ENCODE measurements at regions not wholly inside any gene's neighbourhood (a gene's known extent, or its start where the extent isn't known, plus 50 kb on each side); places are given as distances from the start of the nearest gene placed in this dataset.

GRCh38 chr10:128245026-128245425 lies 118.8 kb upstream of the MKI67 start:
- no peak overlapping the region for H3K27ac Mint-ChIP-seq

GRCh38 chr10:128247576-128247975 lies 121.4 kb upstream of the MKI67 start:
- ATAC-seq (replicated peaks): no peak
- Mint-ChIP-seq H3K9me3 (no peaks in the 10 kb centered on the region), H3K27ac (no peak overlapping the region), H3K4me3 (no peak overlapping the region), H3K27me3 (no peaks in the 10 kb centered on the region), H3K4me1 (no peaks in the 10 kb centered on the region), H3K36me3 (ENCODE audit: low read depth) (no peaks in the 10 kb centered on the region)

More at GRCh38 chr10:128245026-128245425, 118.8 kb upstream of the MKI67 start:
- no peaks in the 10 kb centered on the region for H3K9me3 Mint-ChIP-seq
- ATAC-seq (replicated peaks): no peak
- no peaks in the 10 kb centered on the region for H3K36me3 Mint-ChIP-seq (ENCODE audit: low read depth)
- H3K27me3 Mint-ChIP-seq: no peaks in the 10 kb centered on the region
- no peak overlapping the region for H3K4me3 Mint-ChIP-seq
- no peaks in the 10 kb centered on the region for H3K4me1 Mint-ChIP-seq

- H3K9me3 Mint-ChIP-seq: no peaks in the 10 kb centered on the region
- no peaks in the 10 kb centered on the region for H3K36me3 Mint-ChIP-seq (ENCODE audit: low read depth)
- peak; percentile 43 for ATAC-seq (replicated peaks)
- no peak overlapping the region for H3K27ac Mint-ChIP-seq
- no peaks in the 10 kb centered on the region for H3K4me1 Mint-ChIP-seq
- H3K27me3 Mint-ChIP-seq: peaks cover 8% of the 10 kb centered on the region
- H3K4me3 Mint-ChIP-seq: no peak overlapping the region
Observed at GRCh38 chr10:128254476-128254875, 128.3 kb upstream of the MKI67 start.

- Mint-ChIP-seq H3K4me1 (no peaks in the 10 kb centered on the region), H3K27me3 (peaks cover 14% of the 10 kb centered on the region), H3K27ac (no peak overlapping the region), H3K36me3 (ENCODE audit: low read depth) (no peaks in the 10 kb centered on the region), H3K9me3 (no peaks in the 10 kb centered on the region), H3K4me3 (no peak overlapping the region)
- no peak for ATAC-seq (replicated peaks)
Observed at GRCh38 chr10:128257428-128257827, 131.2 kb upstream of the MKI67 start.

- Mint-ChIP-seq H3K9me3 (no peaks in the 10 kb centered on the region), H3K27ac (no peak overlapping the region), H3K27me3 (peaks cover 16% of the 10 kb centered on the region), H3K36me3 (ENCODE audit: low read depth) (no peaks in the 10 kb centered on the region), H3K4me1 (no peaks in the 10 kb centered on the region), H3K4me3 (no peak overlapping the region)
- ATAC-seq (replicated peaks): no peak
Observed at GRCh38 chr10:128258421-128258976, 132.3 kb upstream of the MKI67 start.

GRCh38 chr10:128263891-128264688 lies 137.9 kb upstream of the MKI67 start:
- no peak overlapping the region for H3K27ac Mint-ChIP-seq
- H3K4me1 Mint-ChIP-seq: no peaks in the 10 kb centered on the region
- no peaks in the 10 kb centered on the region for H3K36me3 Mint-ChIP-seq (ENCODE audit: low read depth)
- H3K27me3 Mint-ChIP-seq: peaks cover 41% of the 10 kb centered on the region
- no peak overlapping the region for H3K4me3 Mint-ChIP-seq
- H3K9me3 Mint-ChIP-seq: no peaks in the 10 kb centered on the region
- peak; percentile 32 for ATAC-seq (replicated peaks)

- H3K4me1 Mint-ChIP-seq: no peaks in the 10 kb centered on the region
- no peak overlapping the region for H3K4me3 Mint-ChIP-seq
- H3K9me3 Mint-ChIP-seq: no peaks in the 10 kb centered on the region
- no peak overlapping the region for H3K27ac Mint-ChIP-seq
- ATAC-seq (replicated peaks): no peak
- no peaks in the 10 kb centered on the region for H3K36me3 Mint-ChIP-seq (ENCODE audit: low read depth)
- H3K27me3 Mint-ChIP-seq: peaks cover 45% of the 10 kb centered on the region
Observed at GRCh38 chr10:128265596-128265995, 139.4 kb upstream of the MKI67 start.

- ATAC-seq (replicated peaks): no peak
- H3K27me3 Mint-ChIP-seq: peaks cover 44% of the 10 kb centered on the region
- no peak overlapping the region for H3K27ac Mint-ChIP-seq
- no peaks in the 10 kb centered on the region for H3K36me3 Mint-ChIP-seq (ENCODE audit: low read depth)
- H3K4me3 Mint-ChIP-seq: no peak overlapping the region
- H3K4me1 Mint-ChIP-seq: no peaks in the 10 kb centered on the region
- no peaks in the 10 kb centered on the region for H3K9me3 Mint-ChIP-seq
Observed at GRCh38 chr10:128267581-128267980, 141.4 kb upstream of the MKI67 start.

- no peaks in the 10 kb centered on the region for H3K36me3 Mint-ChIP-seq (ENCODE audit: low read depth)
Observed at GRCh38 chr10:128268015-128268722, 141.9 kb upstream of the MKI67 start.

GRCh38 chr10:128274938-128275337 lies 148.7 kb upstream of the MKI67 start:
- Mint-ChIP-seq H3K27ac (no peak overlapping the region), H3K4me3 (peak overlapping the region; percentile 64), H3K4me1 (peaks cover 3% of the 10 kb centered on the region), H3K9me3 (no peaks in the 10 kb centered on the region), H3K36me3 (ENCODE audit: low read depth) (no peaks in the 10 kb centered on the region), H3K27me3 (peaks cover 32% of the 10 kb centered on the region)
- peak; percentile 71 for ATAC-seq (replicated peaks)

More at GRCh38 chr10:128268015-128268722, 141.9 kb upstream of the MKI67 start:
- H3K9me3 Mint-ChIP-seq: no peaks in the 10 kb centered on the region
- H3K4me3 Mint-ChIP-seq: no peak overlapping the region
- H3K4me1 Mint-ChIP-seq: no peaks in the 10 kb centered on the region
- H3K27ac Mint-ChIP-seq: no peak overlapping the region
- peaks cover 44% of the 10 kb centered on the region for H3K27me3 Mint-ChIP-seq
- ATAC-seq (replicated peaks): no peak

- peaks cover 3% of the 10 kb centered on the region for H3K4me1 Mint-ChIP-seq
- peaks cover 28% of the 10 kb centered on the region for H3K27me3 Mint-ChIP-seq
- no peaks in the 10 kb centered on the region for H3K9me3 Mint-ChIP-seq
- H3K4me3 Mint-ChIP-seq: peak overlapping the region; percentile 64
- H3K27ac Mint-ChIP-seq: no peak overlapping the region
- H3K36me3 Mint-ChIP-seq (ENCODE audit: low read depth): no peaks in the 10 kb centered on the region
- no peak for ATAC-seq (replicated peaks)
Observed at GRCh38 chr10:128275388-128276177, 149.4 kb upstream of the MKI67 start.

GRCh38 chr10:128277267-128277840 lies 151.1 kb upstream of the MKI67 start:
- Mint-ChIP-seq H3K4me1 (peaks cover 3% of the 10 kb centered on the region), H3K4me3 (no peak overlapping the region), H3K9me3 (no peaks in the 10 kb centered on the region), H3K27ac (no peak overlapping the region), H3K36me3 (ENCODE audit: low read depth) (no peaks in the 10 kb centered on the region), H3K27me3 (peaks cover 23% of the 10 kb centered on the region)
- ATAC-seq (replicated peaks): no peak

GRCh38 chr10:128278362-128278761 lies 152.1 kb upstream of the MKI67 start:
- Mint-ChIP-seq H3K4me1 (peaks cover 3% of the 10 kb centered on the region), H3K4me3 (no peak overlapping the region), H3K36me3 (ENCODE audit: low read depth) (no peaks in the 10 kb centered on the region), H3K9me3 (no peaks in the 10 kb centered on the region), H3K27me3 (peaks cover 23% of the 10 kb centered on the region), H3K27ac (no peak overlapping the region)
- ATAC-seq (replicated peaks): no peak

- peaks cover 2% of the 10 kb centered on the region for H3K4me1 Mint-ChIP-seq
Observed at GRCh38 chr10:128280271-128280670, 154.0 kb upstream of the MKI67 start.

More at GRCh38 chr10:128280271-128280670, 154.0 kb upstream of the MKI67 start:
- no peak for ATAC-seq (replicated peaks)
- peaks cover 21% of the 10 kb centered on the region for H3K27me3 Mint-ChIP-seq
- no peak overlapping the region for H3K27ac Mint-ChIP-seq
- no peak overlapping the region for H3K4me3 Mint-ChIP-seq
- H3K9me3 Mint-ChIP-seq: no peaks in the 10 kb centered on the region
- no peaks in the 10 kb centered on the region for H3K36me3 Mint-ChIP-seq (ENCODE audit: low read depth)
